Lung (tissue), 11 donors: ENCODE measurements at regions not wholly inside any gene's neighbourhood (a gene's known extent, or its start where the extent isn't known, plus 50 kb on each side); places are given as distances from the start of the nearest gene placed in this dataset.

Experiments used
- ATAC-seq: fragments of 200-7000 bp; cut with Tn5 transposase; one replicate; pipeline ENCODE4 v1.9.1; 2020; ENCODE audit warnings: moderate number of reproducible peaks; ENCODE audit not compliant: insufficient read depth, low FRiP score
- DNase-seq, 3 donors: peaks; one replicate each; pipeline ENCODE4 v3.0.0-alpha.2; 2013 to 2017
- H3K27ac ChIP-seq, 2 donors: one replicate each; pipeline ENCODE4 v1.5.1; 2013; ENCODE audit warnings: mild to moderate bottlenecking in 2 of 2, moderate library complexity in 2 of 2, control low read depth in 1 of 2, inconsistent platforms in 1 of 2, low read depth in 1 of 2, low read length in 1 of 2
- H3K27me3 ChIP-seq, 3 donors: one replicate each; pipeline ENCODE4 v1.5.1; 2013; ENCODE audit warnings: low read length in 2 of 3; ENCODE audit not compliant: control insufficient read depth in 3 of 3, insufficient read depth in 3 of 3
- H3K36me3 ChIP-seq, 4 donors: one replicate each; pipeline ENCODE4 v1.5.1; 2013; ENCODE audit warnings: low read length in 4 of 4, mild to moderate bottlenecking in 1 of 4, moderate library complexity in 1 of 4; ENCODE audit not compliant: control insufficient read depth in 4 of 4, insufficient read depth in 4 of 4
- H3K4me1 ChIP-seq, 5 donors: one replicate each; pipeline ENCODE4 v1.5.1; 2013; ENCODE audit warnings: low read length in 5 of 5, mild to moderate bottlenecking in 2 of 5, moderate library complexity in 1 of 5; ENCODE audit not compliant: control insufficient read depth in 5 of 5, insufficient read depth in 5 of 5
- H3K4me3 ChIP-seq: one replicate; pipeline ENCODE4 v1.5.1; 2013; ENCODE audit warnings: mild to moderate bottlenecking, control low read depth, moderate library complexity
- H3K9ac ChIP-seq, 2 donors: one replicate each; pipeline ENCODE4 v1.5.1; 2013; ENCODE audit warnings: low read length in 2 of 2, control low read depth in 1 of 2; ENCODE audit not compliant: insufficient read depth in 1 of 2
- H3K9me3 ChIP-seq, 4 donors: one replicate each; pipeline ENCODE4 v1.5.1; 2013; ENCODE audit warnings: low read length in 3 of 4, mild to moderate bottlenecking in 1 of 4, moderate library complexity in 1 of 4; ENCODE audit not compliant: control insufficient read depth in 4 of 4, insufficient read depth in 3 of 4
- WGBS, 2 donors: extraction: QIAGEN DNeasy Blood & Tissue Kit; methylation state at CpG; one replicate each; pipeline ENCODE4 v1.1.7; 2013; 5-methylcytosine and 5-hydroxymethylcytosine counted together
- TF ChIP-seq, protein P1 (sequence below): IDR thresholded peaks from 2 replicates; pipeline ENCODE4 v1.5.1; 2012; ENCODE audit warnings: mild to moderate bottlenecking; ENCODE audit errors: control extremely low read depth, extremely low read depth
- donor health status: control.
- donor health status: control.
- donor health status: Bipolar disorder and iron deficiency.
- donor health status: healthy.
- donor health status: DM: yes; HTN: yes; CAD: no.

DNA sequence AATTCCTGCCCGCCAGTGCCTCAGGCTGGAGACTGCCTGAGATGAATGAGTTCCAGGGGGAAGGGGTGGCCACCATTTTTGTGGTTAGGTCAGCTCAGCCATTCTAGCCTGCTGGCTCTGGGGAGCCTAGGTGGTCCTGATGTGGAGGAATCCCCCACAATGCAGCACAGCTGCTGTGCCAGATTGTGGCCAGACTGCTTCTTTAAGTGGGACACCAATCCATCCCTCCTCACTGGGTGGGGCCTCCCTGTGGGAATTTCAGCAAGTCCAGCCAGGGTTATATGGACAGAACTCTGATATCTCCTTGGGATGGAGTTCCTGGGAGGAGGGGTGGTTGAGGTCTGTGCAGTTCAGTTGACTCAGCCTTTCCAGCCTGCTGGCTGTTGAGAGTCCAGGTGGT is 51.2 kb upstream of the DAP start:
- no peak overlapping the region for H3K4me3 ChIP-seq
- peaks cover 0 to 13% (median 0%) of the 10 kb centered on the region in 5 donors for H3K4me1 ChIP-seq
- DNase-seq, result no peak
- TF ChIP-seq, protein P1, sequence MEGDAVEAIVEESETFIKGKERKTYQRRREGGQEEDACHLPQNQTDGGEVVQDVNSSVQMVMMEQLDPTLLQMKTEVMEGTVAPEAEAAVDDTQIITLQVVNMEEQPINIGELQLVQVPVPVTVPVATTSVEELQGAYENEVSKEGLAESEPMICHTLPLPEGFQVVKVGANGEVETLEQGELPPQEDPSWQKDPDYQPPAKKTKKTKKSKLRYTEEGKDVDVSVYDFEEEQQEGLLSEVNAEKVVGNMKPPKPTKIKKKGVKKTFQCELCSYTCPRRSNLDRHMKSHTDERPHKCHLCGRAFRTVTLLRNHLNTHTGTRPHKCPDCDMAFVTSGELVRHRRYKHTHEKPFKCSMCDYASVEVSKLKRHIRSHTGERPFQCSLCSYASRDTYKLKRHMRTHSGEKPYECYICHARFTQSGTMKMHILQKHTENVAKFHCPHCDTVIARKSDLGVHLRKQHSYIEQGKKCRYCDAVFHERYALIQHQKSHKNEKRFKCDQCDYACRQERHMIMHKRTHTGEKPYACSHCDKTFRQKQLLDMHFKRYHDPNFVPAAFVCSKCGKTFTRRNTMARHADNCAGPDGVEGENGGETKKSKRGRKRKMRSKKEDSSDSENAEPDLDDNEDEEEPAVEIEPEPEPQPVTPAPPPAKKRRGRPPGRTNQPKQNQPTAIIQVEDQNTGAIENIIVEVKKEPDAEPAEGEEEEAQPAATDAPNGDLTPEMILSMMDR, result no peak
- H3K27ac ChIP-seq, result no peak overlapping the region
- no peaks in the 10 kb centered on the region for H3K27me3 ChIP-seq
- no peak for ATAC-seq
- 98 to 100% methylated on average over 1 of the region's 1 CpG for WGBS, 2 donors
- H3K9ac ChIP-seq, result no peak overlapping the region
- H3K36me3 ChIP-seq, result no peaks in the 10 kb centered on the region
- no peaks in the 10 kb centered on the region for H3K9me3 ChIP-seq
